Natural killer cell treated with Interleukin-12 subunit alpha and Interleukin-12 subunit beta and Interleukin-15 and Interleukin-18, amount 100 ng/mL, for 72 hours (primary cell): ENCODE measurements at regions not wholly inside any gene's neighbourhood (a gene's known extent, or its start where the extent isn't known, plus 50 kb on each side); places are given as distances from the start of the nearest gene placed in this dataset.
A peak's percentile ranks its signal among the peaks of the same experiment; 100 is the strongest.
"Not testable (repeated sequence)": the region's sequence is repeated elsewhere in the genome, so short reads cannot be mapped to it uniquely, and the experiment has no call there.

Experiments
- ATAC-seq, 2 donors: fragments of 150-1000 bp; cut with Tn5 transposase in 1 of 2; sonication (Bioruptor Pico), chemical (Tn5 transposase) in 1 of 2; 2 replicates each; pipeline ENCODE4 v1.10.0; 2021
- DNase-seq: peaks from one replicate; pipeline ENCODE4 v3.0.0; 2022; ENCODE audit warnings: low spot score
- H3K27ac Mint-ChIP-seq, 2 donors: 1 replicate in 1 of 2; 2 replicates in 1 of 2; pipeline ENCODE4 v1.8.0; 2022; ENCODE audit warnings: mixed read lengths in 2 of 2, mild to moderate bottlenecking in 1 of 2, moderate library complexity in 1 of 2
- H3K27me3 Mint-ChIP-seq, 2 donors: 1 replicate in 1 of 2; 2 replicates in 1 of 2; pipeline ENCODE4 v1.8.0; 2022; ENCODE audit warnings: mixed read lengths in 2 of 2
- H3K36me3 Mint-ChIP-seq: one replicate; pipeline ENCODE4 v1.8.0; 2022; ENCODE audit warnings: mixed read lengths
- H3K4me1 Mint-ChIP-seq, 2 donors: 1 replicate in 1 of 2; 2 replicates in 1 of 2; pipeline ENCODE4 v1.8.0; 2022; ENCODE audit warnings: low read depth in 2 of 2, mixed read lengths in 2 of 2, mild to moderate bottlenecking in 1 of 2
- H3K4me3 Mint-ChIP-seq: one replicate; pipeline ENCODE4 v1.8.0; 2022; ENCODE audit warnings: mixed read lengths
- H3K9me3 Mint-ChIP-seq: 2 replicates; pipeline ENCODE4 v1.8.0; 2022; ENCODE audit warnings: mixed read lengths

- peaks cover 0 to 3% of the 10 kb centered on the region in 2 donors for H3K4me1 Mint-ChIP-seq
- H3K9me3 Mint-ChIP-seq = no peaks in the 10 kb centered on the region
- H3K27me3 Mint-ChIP-seq = peaks cover 29 to 34% of the 10 kb centered on the region in 2 donors
- ATAC-seq (no peak), DNase-seq (no peak)
- no peaks in the 10 kb centered on the region for H3K36me3 Mint-ChIP-seq
- H3K4me3 Mint-ChIP-seq = no peak overlapping the region
- H3K27ac Mint-ChIP-seq = peak overlapping the region in 1 of 2 donors; percentile 65
Measured at GRCh38 chr1:8133657-8134430, 107.7 kb upstream of the ERRFI1 start.

GRCh38 chr1:8133190-8133589 is 107.1 kb upstream of the ERRFI1 start:
- no peaks in the 10 kb centered on the region for H3K36me3 Mint-ChIP-seq
- no peak for DNase-seq
- no peak for ATAC-seq
- no peak overlapping the region for H3K27ac Mint-ChIP-seq
- H3K9me3 Mint-ChIP-seq = no peaks in the 10 kb centered on the region
- H3K4me1 Mint-ChIP-seq = peaks cover 0 to 3% of the 10 kb centered on the region in 2 donors
- H3K4me3 Mint-ChIP-seq = no peak overlapping the region
- peaks cover 29 to 31% of the 10 kb centered on the region in 2 donors for H3K27me3 Mint-ChIP-seq

GRCh38 chr1:8127171-8127641 is 101.1 kb upstream of the ERRFI1 start:
- H3K4me1 Mint-ChIP-seq = peaks cover 3 to 5% of the 10 kb centered on the region in 2 donors
- no peaks in the 10 kb centered on the region for H3K36me3 Mint-ChIP-seq
- ATAC-seq (no peak), DNase-seq (no peak)
- no peaks in the 10 kb centered on the region for H3K9me3 Mint-ChIP-seq
- no peak overlapping the region for H3K4me3 Mint-ChIP-seq
- H3K27me3 Mint-ChIP-seq = peaks cover 0 to 17% of the 10 kb centered on the region in 2 donors
- no peak overlapping the region for H3K27ac Mint-ChIP-seq

- Mint-ChIP-seq H3K27ac (no peak overlapping the region), H3K36me3 (no peaks in the 10 kb centered on the region), H3K4me1 (peaks cover 5 to 14% of the 10 kb centered on the region in 2 donors), H3K9me3 (no peaks in the 10 kb centered on the region), H3K4me3 (no peak overlapping the region), H3K27me3 (peaks cover 14 to 23% of the 10 kb centered on the region in 2 donors)
- DNase-seq (no peak), ATAC-seq (no peak)
Measured at GRCh38 chr1:8122477-8123407, 96.6 kb upstream of the ERRFI1 start.

GRCh38 chr1:8122160-8122476 is 96.0 kb upstream of the ERRFI1 start:
- no peaks in the 10 kb centered on the region for H3K36me3 Mint-ChIP-seq
- H3K4me1 Mint-ChIP-seq = peaks cover 3 to 12% of the 10 kb centered on the region in 2 donors
- no peak overlapping the region for H3K4me3 Mint-ChIP-seq
- ATAC-seq (no peak), DNase-seq (no peak)
- H3K27ac Mint-ChIP-seq = no peak overlapping the region
- H3K9me3 Mint-ChIP-seq = no peaks in the 10 kb centered on the region
- H3K27me3 Mint-ChIP-seq = peaks cover 14 to 20% of the 10 kb centered on the region in 2 donors

GRCh38 chr1:8121261-8122159 is 95.4 kb upstream of the ERRFI1 start:
- Mint-ChIP-seq H3K4me3 (no peak overlapping the region), H3K4me1 (peaks cover 2 to 9% of the 10 kb centered on the region in 2 donors), H3K27me3 (peaks cover 14 to 19% of the 10 kb centered on the region in 2 donors), H3K36me3 (no peaks in the 10 kb centered on the region), H3K27ac (no peak overlapping the region), H3K9me3 (no peaks in the 10 kb centered on the region)
- DNase-seq (no peak), ATAC-seq (no peak)

GRCh38 chr1:8120693-8121260 is 94.7 kb upstream of the ERRFI1 start:
- no peaks in the 10 kb centered on the region for H3K36me3 Mint-ChIP-seq
- no peak for DNase-seq
- H3K4me3 Mint-ChIP-seq = no peak overlapping the region
- ATAC-seq = no peak
- H3K9me3 Mint-ChIP-seq = no peaks in the 10 kb centered on the region
- H3K27ac Mint-ChIP-seq = no peak overlapping the region
- peaks cover 2 to 9% of the 10 kb centered on the region in 2 donors for H3K4me1 Mint-ChIP-seq
- H3K27me3 Mint-ChIP-seq = peaks cover 14 to 18% of the 10 kb centered on the region in 2 donors

GRCh38 chr1:8118736-8119135 is 92.6 kb upstream of the ERRFI1 start:
- ATAC-seq, H3K4me3 Mint-ChIP-seq, H3K9me3 Mint-ChIP-seq, DNase-seq, H3K36me3 Mint-ChIP-seq, H3K27ac Mint-ChIP-seq: not testable (repeated sequence)
- Mint-ChIP-seq H3K4me1 (peaks cover 7 to 13% of the 10 kb centered on the region in 2 donors), H3K27me3 (peaks cover 14 to 15% of the 10 kb centered on the region in 2 donors)

- Mint-ChIP-seq H3K4me3 (no peak overlapping the region), H3K4me1 (peaks cover 13 to 20% of the 10 kb centered on the region in 2 donors), H3K27me3 (peaks cover 10 to 14% of the 10 kb centered on the region in 2 donors), H3K36me3 (no peaks in the 10 kb centered on the region), H3K9me3 (no peaks in the 10 kb centered on the region), H3K27ac (no peak overlapping the region)
- no peak for ATAC-seq
- no peak for DNase-seq
Measured at GRCh38 chr1:8118031-8118451, 91.9 kb upstream of the ERRFI1 start.

- ATAC-seq (no peak), DNase-seq (no peak)
- peaks cover 5 to 14% of the 10 kb centered on the region in 2 donors for H3K27me3 Mint-ChIP-seq
- no peaks in the 10 kb centered on the region for H3K36me3 Mint-ChIP-seq
- H3K9me3 Mint-ChIP-seq = no peaks in the 10 kb centered on the region
- peaks cover 17 to 24% of the 10 kb centered on the region in 2 donors for H3K4me1 Mint-ChIP-seq
- H3K27ac Mint-ChIP-seq = no peak overlapping the region
- H3K4me3 Mint-ChIP-seq = no peak overlapping the region
Measured at GRCh38 chr1:8116894-8117264, 90.8 kb upstream of the ERRFI1 start.

- Mint-ChIP-seq H3K9me3 (no peaks in the 10 kb centered on the region), H3K27ac (no peak overlapping the region), H3K27me3 (peaks cover 3 to 6% of the 10 kb centered on the region in 2 donors), H3K36me3 (no peaks in the 10 kb centered on the region), H3K4me3 (no peak overlapping the region), H3K4me1 (peaks cover 14 to 18% of the 10 kb centered on the region in 2 donors)
- DNase-seq = no peak
- no peak for ATAC-seq
Measured at GRCh38 chr1:8115769-8116167, 89.7 kb upstream of the ERRFI1 start.

GRCh38 chr1:8115031-8115768 is 89.1 kb upstream of the ERRFI1 start:
- ATAC-seq (no peak), DNase-seq (no peak)
- no peak overlapping the region for H3K27ac Mint-ChIP-seq
- no peaks in the 10 kb centered on the region for H3K9me3 Mint-ChIP-seq
- H3K27me3 Mint-ChIP-seq = peaks cover 0 to under 1% of the 10 kb centered on the region in 2 donors
- no peak overlapping the region for H3K4me3 Mint-ChIP-seq
- no peaks in the 10 kb centered on the region for H3K36me3 Mint-ChIP-seq
- peaks cover 14 to 15% of the 10 kb centered on the region in 2 donors for H3K4me1 Mint-ChIP-seq
